Glutamatergic neuron (in vitro differentiated cells): ENCODE measurements at regions not wholly inside any gene's neighbourhood (a gene's known extent, or its start where the extent isn't known, plus 50 kb on each side); places are given as distances from the start of the nearest gene placed in this dataset.

Experiments used
- DNase-seq: peaks from one replicate; pipeline ENCODE4 v3.0.0; 2022
- H3K27ac Mint-ChIP-seq: one replicate; pipeline ENCODE4 v1.8.0; 2020; ENCODE audit warnings: mild to moderate bottlenecking, mixed read lengths, inconsistent platforms; ENCODE audit not compliant: unreplicated experiment
- H3K27me3 Mint-ChIP-seq: one replicate; pipeline ENCODE4 v1.8.0; 2020; ENCODE audit warnings: mild to moderate bottlenecking, moderate library complexity, mixed read lengths, inconsistent platforms; ENCODE audit not compliant: unreplicated experiment
- H3K36me3 Mint-ChIP-seq: one replicate; pipeline ENCODE4 v1.8.0; 2020; ENCODE audit warnings: mild to moderate bottlenecking, mixed read lengths, inconsistent platforms; ENCODE audit not compliant: unreplicated experiment
- H3K4me1 Mint-ChIP-seq: one replicate; pipeline ENCODE4 v1.8.0; 2020; ENCODE audit warnings: mild to moderate bottlenecking, low read depth, mixed read lengths, inconsistent platforms; ENCODE audit not compliant: unreplicated experiment
- H3K4me3 Mint-ChIP-seq: one replicate; pipeline ENCODE4 v1.8.0; 2020; ENCODE audit warnings: mild to moderate bottlenecking, mixed read lengths, inconsistent platforms; ENCODE audit not compliant: unreplicated experiment
- H3K9me3 Mint-ChIP-seq: one replicate; pipeline ENCODE4 v1.8.0; 2020; ENCODE audit warnings: mild to moderate bottlenecking, moderate library complexity, mixed read lengths, inconsistent platforms; ENCODE audit not compliant: unreplicated experiment
- CTCF ChIP-seq: fragments of 200-600 bp; sonication (generic); IDR thresholded peaks from one replicate; pipeline ENCODE4 v1.5.0; 2021; ENCODE audit not compliant: partially characterized antibody, unreplicated experiment

GRCh38 chr10:71063401-71063800 lies 149.0 kb upstream of the UNC5B start:
- peaks cover 1% of the 10 kb centered on the region for H3K27me3 Mint-ChIP-seq
- H3K9me3 Mint-ChIP-seq, result peaks cover 6% of the 10 kb centered on the region
- no peak for DNase-seq
- peaks cover 20% of the 10 kb centered on the region for H3K4me1 Mint-ChIP-seq
- H3K36me3 Mint-ChIP-seq, result no peaks in the 10 kb centered on the region
- no peak for TF ChIP-seq CTCF
- H3K4me3 Mint-ChIP-seq, result no peak overlapping the region
- no peak overlapping the region for H3K27ac Mint-ChIP-seq

- no peaks in the 10 kb centered on the region for H3K36me3 Mint-ChIP-seq
- no peak overlapping the region for H3K27ac Mint-ChIP-seq
These were observed 147.8 kb upstream of the UNC5B start for GRCh38 chr10:71064413-71065118.

GRCh38 chr10:71065659-71066058 lies 146.7 kb upstream of the UNC5B start:
- no peaks in the 10 kb centered on the region for H3K36me3 Mint-ChIP-seq
- no peak overlapping the region for H3K27ac Mint-ChIP-seq
- H3K9me3 Mint-ChIP-seq, result peaks cover 6% of the 10 kb centered on the region

More at GRCh38 chr10:71064413-71065118, 147.8 kb upstream of the UNC5B start:
- DNase-seq, result no peak
- Mint-ChIP-seq H3K4me1 (peaks cover 19% of the 10 kb centered on the region), H3K9me3 (peaks cover 6% of the 10 kb centered on the region), H3K4me3 (no peak overlapping the region), H3K27me3 (peaks cover 1% of the 10 kb centered on the region)
- TF ChIP-seq CTCF, result no peak

GRCh38 chr10:71066600-71066999 lies 145.8 kb upstream of the UNC5B start:
- no peak for DNase-seq
- no peak for TF ChIP-seq CTCF
- H3K9me3 Mint-ChIP-seq, result peaks cover 8% of the 10 kb centered on the region
- H3K36me3 Mint-ChIP-seq, result no peaks in the 10 kb centered on the region
- no peak overlapping the region for H3K27ac Mint-ChIP-seq
- peaks cover 7% of the 10 kb centered on the region for H3K4me1 Mint-ChIP-seq
- H3K27me3 Mint-ChIP-seq, result peaks cover 4% of the 10 kb centered on the region
- H3K4me3 Mint-ChIP-seq, result no peak overlapping the region

More at GRCh38 chr10:71065659-71066058, 146.7 kb upstream of the UNC5B start:
- H3K27me3 Mint-ChIP-seq, result peaks cover 4% of the 10 kb centered on the region
- peaks cover 12% of the 10 kb centered on the region for H3K4me1 Mint-ChIP-seq
- no peak for TF ChIP-seq CTCF
- no peak overlapping the region for H3K4me3 Mint-ChIP-seq
- DNase-seq, result no peak

- no peak for DNase-seq
- Mint-ChIP-seq H3K9me3 (peaks cover 11% of the 10 kb centered on the region), H3K27ac (no peak overlapping the region), H3K36me3 (no peaks in the 10 kb centered on the region), H3K4me3 (no peak overlapping the region), H3K4me1 (peaks cover 5% of the 10 kb centered on the region), H3K27me3 (peaks cover 4% of the 10 kb centered on the region)
- no peak for TF ChIP-seq CTCF
These were observed 145.2 kb upstream of the UNC5B start for GRCh38 chr10:71067098-71067740.
